ENCODE measurements at regions not wholly inside any gene's neighbourhood (a gene's known extent, or its start where the extent isn't known, plus 50 kb on each side); places are given as distances from the start of the nearest gene placed in this dataset.
"Not testable (repeated sequence)": the region's sequence is repeated elsewhere in the genome, so short reads cannot be mapped to it uniquely, and the experiment has no call there.

GRCh38 chr4:132266374-132266773 is 882.7 kb upstream of the PCDH10 start:
- peak; percentile 7 for DNase-seq (ENCODE audit: low read depth)

GRCh38 chr4:132267321-132267720 is 881.8 kb upstream of the PCDH10 start:
- DNase-seq (ENCODE audit: low read depth), result no peak

GRCh38 chr4:132269303-132269990 is 879.6 kb upstream of the PCDH10 start:
- DNase-seq (ENCODE audit: low read depth), result no peak

GRCh38 chr4:132275583-132276121 is 873.4 kb upstream of the PCDH10 start:
- no peak for DNase-seq (ENCODE audit: low read depth)

GRCh38 chr4:132276185-132276584 is 872.9 kb upstream of the PCDH10 start:
- DNase-seq (ENCODE audit: low read depth), result no peak

- DNase-seq (ENCODE audit: low read depth), result no peak
These were observed 872.1 kb upstream of the PCDH10 start for GRCh38 chr4:132276989-132277388.

GRCh38 chr4:132281733-132282132 is 867.4 kb upstream of the PCDH10 start:
- DNase-seq (ENCODE audit: low read depth), result no peak

- no peak for DNase-seq (ENCODE audit: low read depth)
These were observed 864.1 kb upstream of the PCDH10 start for GRCh38 chr4:132284910-132285426.

- DNase-seq (ENCODE audit: low read depth), result no peak
These were observed 851.7 kb upstream of the PCDH10 start for GRCh38 chr4:132297346-132297745.

- DNase-seq (ENCODE audit: low read depth), result no peak
These were observed 849.3 kb upstream of the PCDH10 start for GRCh38 chr4:132299841-132300240.

- no peak for DNase-seq (ENCODE audit: low read depth)
These were observed 836.6 kb upstream of the PCDH10 start for GRCh38 chr4:132312521-132312920.

- DNase-seq (ENCODE audit: low read depth), result no peak
These were observed 835.2 kb upstream of the PCDH10 start for GRCh38 chr4:132313852-132314251.

- DNase-seq (ENCODE audit: low read depth), result no peak
These were observed 832.4 kb upstream of the PCDH10 start for GRCh38 chr4:132316738-132317137.

- DNase-seq (ENCODE audit: low read depth), result no peak
These were observed 831.2 kb upstream of the PCDH10 start for GRCh38 chr4:132317923-132318322.

- no peak for DNase-seq (ENCODE audit: low read depth)
These were observed 820.3 kb upstream of the PCDH10 start for GRCh38 chr4:132328761-132329160.

- no peak for DNase-seq (ENCODE audit: low read depth)
These were observed 818.1 kb upstream of the PCDH10 start for GRCh38 chr4:132330994-132331393.

- DNase-seq (ENCODE audit: low read depth), result no peak
These were observed 816.0 kb upstream of the PCDH10 start for GRCh38 chr4:132332932-132333723.

- no peak for DNase-seq (ENCODE audit: low read depth)
These were observed 815.4 kb upstream of the PCDH10 start for GRCh38 chr4:132333724-132334047.

GRCh38 chr4:132334081-132334480 is 815.0 kb upstream of the PCDH10 start:
- DNase-seq (ENCODE audit: low read depth), result no peak

- no peak for DNase-seq (ENCODE audit: low read depth)
These were observed 803.9 kb upstream of the PCDH10 start for GRCh38 chr4:132344924-132345828.

GRCh38 chr4:132346016-132346415 is 803.1 kb upstream of the PCDH10 start:
- DNase-seq (ENCODE audit: low read depth), result no peak

- not testable (repeated sequence) for DNase-seq (ENCODE audit: low read depth)
These were observed 797.5 kb upstream of the PCDH10 start for GRCh38 chr4:132351606-132352005.

Data from LHCN-M2 (cell line).